NCI-H82 (cell line): ENCODE measurements at regions not wholly inside any gene's neighbourhood (a gene's known extent, or its start where the extent isn't known, plus 50 kb on each side); places are given as distances from the start of the nearest gene placed in this dataset.

Experiments used
- DNase-seq: peaks from one replicate; lab custom pipeline; 2025; lab: John Stamatoyannopoulos, UW

DNA sequence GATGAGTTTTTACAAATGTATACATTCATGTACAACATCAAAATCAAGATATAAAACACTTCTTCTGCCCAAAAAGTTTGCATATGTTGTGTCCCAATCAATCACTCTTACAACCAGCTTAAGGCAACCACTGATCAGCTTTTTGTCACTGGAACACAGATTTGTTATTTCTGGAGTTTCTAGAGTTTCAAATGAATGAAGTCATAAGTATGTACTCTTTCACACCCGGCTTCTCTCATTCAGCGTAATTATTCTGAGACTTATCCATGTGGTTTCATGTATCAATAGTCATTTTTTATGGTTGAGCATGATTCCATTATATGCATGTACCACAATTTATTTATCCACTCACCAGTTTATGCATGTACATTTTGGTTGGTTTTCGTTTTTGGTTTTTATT, 53.0 kb upstream of the CORO2B start:
- DNase-seq, result no peak

DNA sequence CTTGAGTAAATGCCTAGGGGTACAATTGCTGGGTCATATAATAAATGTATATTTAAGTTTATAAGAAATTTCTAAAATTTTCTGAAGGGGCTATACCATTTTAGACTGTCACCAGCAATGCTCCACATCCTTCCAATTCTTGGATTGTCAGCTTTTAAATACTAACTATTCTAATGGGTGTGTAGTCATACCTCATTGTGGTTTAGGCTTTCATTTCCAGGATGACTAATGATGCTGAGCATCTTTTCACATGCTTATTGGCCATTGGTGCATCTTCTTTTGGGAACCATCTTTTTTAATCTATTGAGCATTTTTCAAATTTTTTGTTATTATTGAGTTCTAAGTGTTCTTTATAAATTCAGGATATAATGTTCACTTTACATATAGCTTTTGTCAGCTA, 52.5 kb upstream of the CORO2B start:
- DNase-seq, result no peak

GRCh38 chr15:68526784-68527183, 52.0 kb upstream of the CORO2B start:
- no peak for DNase-seq

GRCh38 chr15:68528626-68529290, 50.0 kb upstream of the CORO2B start:
- DNase-seq, result no peak
